Thyroid gland (tissue), 4 donors: ENCODE measurements at regions not wholly inside any gene's neighbourhood (a gene's known extent, or its start where the extent isn't known, plus 50 kb on each side); places are given as distances from the start of the nearest gene placed in this dataset.

ENCODE experiments used
- DNase-seq, 2 donors: peaks; one replicate each; pipeline ENCODE4 v3.0.0-alpha.2; 2019
- H3K27ac ChIP-seq, 3 donors: fragments of 200-600 bp; sonication (generic); 1 replicate in 2 of 3; 2 replicates in 1 of 3; pipeline ENCODE4 v1.5.1; 2016 to 2019; ENCODE audit warnings: mild to moderate bottlenecking in 1 of 3, moderate library complexity in 1 of 3
- H3K27me3 ChIP-seq: fragments of 200-600 bp; sonication (generic); one replicate; pipeline ENCODE4 v1.5.1; 2019
- H3K36me3 ChIP-seq, 2 donors: fragments of 200-600 bp; sonication (generic); one replicate each; pipeline ENCODE4 v1.5.1; 2016 to 2019
- H3K4me1 ChIP-seq, 2 donors: fragments of 200-600 bp; sonication (generic); one replicate each; pipeline ENCODE4 v1.5.1; 2017 to 2019
- H3K4me3 ChIP-seq, 3 donors: fragments of 200-600 bp; sonication (generic); replicated peaks in 1 of 3; 1 replicate in 2 of 3; 2 replicates in 1 of 3; pipeline ENCODE4 v1.5.1; 2016; ENCODE audit warnings: mild to moderate bottlenecking in 1 of 3
- H3K9me3 ChIP-seq: fragments of 200-600 bp; sonication (generic); one replicate; pipeline ENCODE4 v1.5.1; 2017
- POLR2A ChIP-seq, 2 donors: fragments of 450-650 bp; IDR thresholded peaks; one replicate each; pipeline ENCODE4 v1.6.1; 2017; ENCODE audit warnings: antibody characterized with exemption in 2 of 2, mild to moderate bottlenecking in 2 of 2, moderate library complexity in 1 of 2
- WGBS, 2 donors: methylation state at CpG; one replicate each; pipeline ENCODE4 v1.1.5; 2017; 5-methylcytosine and 5-hydroxymethylcytosine counted together
- intact Hi-C: fragments of 100-400 bp; cut with DNase I; formaldehyde crosslinking; loops from one replicate; pipeline ENCODE4 v1.15.1; 2023
- TF ChIP-seq, protein P1 (sequence below), 6 experiments: fragments of 200-600 bp in 3 of 6; fragments of 450-650 bp in 3 of 6; sonication (generic) in 3 of 6; IDR thresholded peaks; one replicate each; pipeline ENCODE4 v1.5.1; 2016 to 2019; ENCODE audit warnings: antibody characterized with exemption in 6 of 6, mild to moderate bottlenecking in 2 of 6, inconsistent platforms in 1 of 6, moderate library complexity in 1 of 6

DNA sequence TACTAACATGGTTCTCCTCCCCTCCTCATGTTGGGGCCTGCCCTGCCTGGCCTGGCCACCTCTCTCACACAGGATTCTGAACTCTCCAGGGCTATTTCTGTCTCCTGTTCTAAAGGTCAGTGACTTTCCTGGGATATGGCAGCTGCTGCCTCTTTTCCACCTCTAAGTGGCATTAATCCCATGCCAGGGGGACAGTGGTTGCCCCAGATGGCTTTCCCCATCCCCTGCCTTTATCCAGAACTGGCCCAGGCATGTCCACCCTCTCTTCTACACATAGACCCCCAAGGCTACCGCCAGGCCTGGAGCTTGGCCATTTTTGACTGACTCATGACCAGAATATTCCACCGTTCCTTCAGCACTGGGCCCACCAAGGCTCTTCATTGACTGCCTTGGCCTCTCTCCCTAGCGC lies 90.4 kb downstream of the IRF2BPL start:
- H3K9me3 ChIP-seq: no peaks in the 10 kb centered on the region
- H3K4me1 ChIP-seq: peaks cover 0 to 17% of the 10 kb centered on the region in 2 donors
- intact Hi-C loops: no loop called here
- H3K36me3 ChIP-seq: no peaks in the 10 kb centered on the region
- 92% methylated on average over 3 of the region's 3 CpGs for WGBS, 2 donors
- no peak overlapping the region for H3K4me3 ChIP-seq
- no peak for TF ChIP-seq POLR2A (IDR thresholded peaks at IDR 0.05)
- TF ChIP-seq, protein P1, sequence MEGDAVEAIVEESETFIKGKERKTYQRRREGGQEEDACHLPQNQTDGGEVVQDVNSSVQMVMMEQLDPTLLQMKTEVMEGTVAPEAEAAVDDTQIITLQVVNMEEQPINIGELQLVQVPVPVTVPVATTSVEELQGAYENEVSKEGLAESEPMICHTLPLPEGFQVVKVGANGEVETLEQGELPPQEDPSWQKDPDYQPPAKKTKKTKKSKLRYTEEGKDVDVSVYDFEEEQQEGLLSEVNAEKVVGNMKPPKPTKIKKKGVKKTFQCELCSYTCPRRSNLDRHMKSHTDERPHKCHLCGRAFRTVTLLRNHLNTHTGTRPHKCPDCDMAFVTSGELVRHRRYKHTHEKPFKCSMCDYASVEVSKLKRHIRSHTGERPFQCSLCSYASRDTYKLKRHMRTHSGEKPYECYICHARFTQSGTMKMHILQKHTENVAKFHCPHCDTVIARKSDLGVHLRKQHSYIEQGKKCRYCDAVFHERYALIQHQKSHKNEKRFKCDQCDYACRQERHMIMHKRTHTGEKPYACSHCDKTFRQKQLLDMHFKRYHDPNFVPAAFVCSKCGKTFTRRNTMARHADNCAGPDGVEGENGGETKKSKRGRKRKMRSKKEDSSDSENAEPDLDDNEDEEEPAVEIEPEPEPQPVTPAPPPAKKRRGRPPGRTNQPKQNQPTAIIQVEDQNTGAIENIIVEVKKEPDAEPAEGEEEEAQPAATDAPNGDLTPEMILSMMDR (IDR thresholded peaks at IDR 0.05): no peak
- H3K27me3 ChIP-seq: no peaks in the 10 kb centered on the region
- no peak for DNase-seq
- no peak overlapping the region for H3K27ac ChIP-seq

DNA sequence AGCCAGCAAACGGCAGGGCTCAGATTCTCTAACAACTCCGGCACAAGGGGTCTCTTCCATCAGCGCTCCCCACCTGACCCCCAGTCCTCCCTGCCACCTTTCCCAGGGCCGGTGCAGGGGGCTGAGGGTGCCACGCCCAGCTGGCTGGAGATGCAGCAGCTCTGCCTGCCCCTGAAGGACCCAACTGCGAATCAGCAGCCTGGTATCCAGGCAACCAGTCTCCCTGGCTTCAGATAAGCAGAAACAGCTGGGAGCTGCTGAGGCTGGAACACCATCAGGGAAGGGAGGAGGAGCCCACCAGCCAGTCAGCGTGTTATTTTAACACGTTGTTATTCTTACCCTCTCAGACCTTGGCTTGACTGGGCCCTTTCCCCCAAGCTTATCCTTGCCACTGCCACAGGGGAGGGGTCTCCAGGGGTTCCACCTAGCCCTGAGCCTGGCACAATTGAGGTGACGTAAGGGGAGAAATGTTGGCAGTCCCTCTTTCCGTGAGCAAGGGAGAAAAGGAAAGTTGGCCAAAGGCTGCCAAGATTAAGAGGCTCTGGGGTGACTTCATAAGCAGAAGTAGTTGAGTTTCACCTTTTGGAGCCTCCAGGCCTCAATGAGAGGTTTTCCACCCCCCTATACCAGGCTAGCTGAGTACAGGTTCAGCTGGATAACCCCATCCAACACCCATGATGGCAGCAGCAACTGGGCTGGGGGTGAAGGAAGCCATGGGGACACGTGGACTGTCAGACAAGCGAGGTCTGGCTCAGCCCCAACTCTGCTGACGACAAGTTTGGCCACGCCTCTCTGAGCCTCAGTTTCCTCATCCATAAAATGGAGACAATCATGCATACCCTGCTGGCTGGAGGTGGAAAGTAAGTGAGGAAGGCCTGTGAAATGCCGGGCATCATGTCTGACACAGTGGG lies 91.1 kb downstream of the IRF2BPL start:
- Histone ChIP-seq H3K27me3 (no peaks in the 10 kb centered on the region), H3K36me3 (no peaks in the 10 kb centered on the region), H3K4me1 (peaks cover 1 to 17% of the 10 kb centered on the region in 2 donors), H3K27ac (no peak overlapping the region), H3K9me3 (no peaks in the 10 kb centered on the region), H3K4me3 (no peak overlapping the region)
- intact Hi-C loops: no loop called here
- WGBS, 2 donors: 57 to 58% methylated on average over 11 to 15 of the region's 15 CpGs
- TF ChIP-seq, protein P1 (IDR thresholded peaks at IDR 0.05): no peak
- TF ChIP-seq POLR2A (IDR thresholded peaks at IDR 0.05): no peak
- DNase-seq: peak in 1 of 2 donors; percentile 43

GRCh38 chr14:76936483-76936882 lies 92.0 kb downstream of the IRF2BPL start:
- Histone ChIP-seq H3K36me3 (no peaks in the 10 kb centered on the region), H3K4me3 (no peak overlapping the region), H3K4me1 (peaks cover 11 to 26% of the 10 kb centered on the region in 2 donors), H3K27me3 (no peaks in the 10 kb centered on the region), H3K9me3 (no peaks in the 10 kb centered on the region), H3K27ac (no peak overlapping the region)
- no peak for DNase-seq
- intact Hi-C loops: no loop called here
- 82 to 87% methylated on average over 6 to 7 of the region's 7 CpGs for WGBS, 2 donors
- no peak for TF ChIP-seq POLR2A (IDR thresholded peaks at IDR 0.05)
- TF ChIP-seq, protein P1 (IDR thresholded peaks at IDR 0.05): no peak

GRCh38 chr14:76933515-76933914 lies 95.0 kb downstream of the IRF2BPL start:
- peaks cover 23 to 44% of the 10 kb centered on the region in 2 donors for H3K4me1 ChIP-seq
- H3K4me3 ChIP-seq: no peak overlapping the region
- no peaks in the 10 kb centered on the region for H3K27me3 ChIP-seq
- TF ChIP-seq POLR2A (IDR thresholded peaks at IDR 0.05): no peak
- TF ChIP-seq, protein P1 (IDR thresholded peaks at IDR 0.05): no peak
- H3K27ac ChIP-seq: no peak overlapping the region
- H3K36me3 ChIP-seq: no peaks in the 10 kb centered on the region
- DNase-seq: no peak
- 83 to 89% methylated on average over 5 of the region's 5 CpGs for WGBS, 2 donors
- no peaks in the 10 kb centered on the region for H3K9me3 ChIP-seq
- intact Hi-C loops: no loop called here
